Dedifferentiated amniotic fluid mesenchymal stem cell (primary cell): ENCODE measurements at regions not wholly inside any gene's neighbourhood (a gene's known extent, or its start where the extent isn't known, plus 50 kb on each side); places are given as distances from the start of the nearest gene placed in this dataset.
"Not testable (repeated sequence)": the region's sequence is repeated elsewhere in the genome, so short reads cannot be mapped to it uniquely, and the experiment has no call there.

Experiments used
- DNase-seq: peaks from one replicate; pipeline ENCODE4 v3.0.0-alpha.2; 2016; ENCODE audit errors: extremely low spot score

DNA sequence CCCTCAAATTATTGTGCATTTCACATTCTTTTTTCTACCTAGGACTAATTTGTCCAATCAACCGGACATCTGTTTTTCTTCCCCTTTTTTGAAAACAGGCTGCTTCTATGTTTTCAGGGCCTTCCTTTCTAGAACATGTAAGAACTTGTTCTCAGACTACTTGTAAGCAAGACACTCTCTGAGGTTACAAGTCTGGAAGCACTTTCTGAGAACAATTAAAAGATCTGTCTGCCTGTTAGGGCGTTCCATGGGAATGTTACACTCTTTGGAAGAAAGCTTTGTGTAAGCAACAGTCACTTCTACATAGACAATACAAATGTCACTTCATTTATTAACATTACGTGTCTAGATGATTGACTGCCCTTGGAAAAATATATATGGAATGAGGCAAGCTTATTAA is 50.9 kb upstream of the HSPB3 start:
- DNase-seq, result no peak

- no peak for DNase-seq
Measured at GRCh38 chr5:54403885-54404416, 51.5 kb upstream of the HSPB3 start.

DNA sequence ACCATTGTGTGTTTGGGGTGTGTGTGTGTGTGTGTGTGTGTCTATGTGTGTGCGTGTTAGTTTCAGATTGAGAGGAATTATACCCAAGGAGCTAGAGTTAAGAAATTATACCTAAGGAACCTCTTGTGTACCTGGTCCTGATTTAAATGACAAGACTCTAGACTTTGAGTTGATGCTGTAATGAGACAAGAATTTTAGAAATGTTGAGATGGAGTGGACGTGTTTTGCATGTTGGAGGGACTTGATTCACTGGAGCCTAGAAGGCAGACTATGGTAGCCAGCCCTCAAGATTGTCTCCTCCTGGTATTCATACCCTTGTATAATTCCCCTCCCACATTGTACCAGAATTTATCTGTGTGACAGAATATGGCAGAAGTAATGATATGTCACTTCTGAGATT is 52.4 kb upstream of the HSPB3 start:
- no peak for DNase-seq

GRCh38 chr5:54401515-54401914 is 54.0 kb upstream of the HSPB3 start:
- no peak for DNase-seq

DNA sequence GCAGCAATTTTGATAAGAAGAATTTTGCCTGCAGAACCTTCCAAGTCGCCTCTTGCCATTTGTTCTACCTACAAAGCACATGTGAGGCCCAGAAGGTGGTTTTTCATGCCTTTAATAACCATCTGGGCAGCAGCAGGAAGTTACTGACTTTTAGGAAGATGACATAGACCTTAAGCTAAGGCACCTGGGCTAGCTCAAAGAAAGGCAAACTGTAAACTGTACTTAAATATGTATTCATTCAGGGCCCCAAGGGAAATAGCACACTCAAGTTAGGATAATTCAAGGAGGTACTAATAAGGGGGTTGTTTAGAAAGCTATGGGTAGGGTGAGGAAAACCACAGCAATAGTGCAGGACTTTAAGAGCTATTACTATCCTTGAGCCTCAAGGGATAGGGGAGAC is 57.3 kb upstream of the HSPB3 start:
- no peak for DNase-seq

GRCh38 chr5:54397420-54397819 is 58.1 kb upstream of the HSPB3 start:
- DNase-seq, result no peak

DNA sequence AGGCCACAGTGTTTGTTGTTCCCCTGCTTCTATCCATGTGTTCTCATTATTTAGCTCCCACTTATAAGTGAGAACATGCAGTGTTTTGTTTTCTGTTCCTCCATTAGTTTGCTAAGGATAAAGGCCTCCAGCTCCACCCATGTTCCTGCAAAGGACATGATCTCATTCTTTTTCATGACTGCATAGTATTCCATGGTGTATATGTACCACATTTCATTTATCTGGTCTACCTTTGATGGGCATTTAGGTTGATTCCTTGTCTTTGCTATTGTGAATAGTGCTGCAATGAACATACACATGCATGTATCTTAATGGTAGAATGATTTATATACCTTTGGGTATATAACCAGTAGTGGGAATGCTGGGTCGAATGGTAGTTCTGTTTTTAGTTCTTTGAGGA is 62.5 kb upstream of the HSPB3 start:
- not testable (repeated sequence) for DNase-seq

- no peak for DNase-seq
Measured at GRCh38 chr5:54390539-54391031, 64.9 kb upstream of the HSPB3 start.

- no peak for DNase-seq
Measured at GRCh38 chr5:54390015-54390414, 65.5 kb upstream of the HSPB3 start.

DNA sequence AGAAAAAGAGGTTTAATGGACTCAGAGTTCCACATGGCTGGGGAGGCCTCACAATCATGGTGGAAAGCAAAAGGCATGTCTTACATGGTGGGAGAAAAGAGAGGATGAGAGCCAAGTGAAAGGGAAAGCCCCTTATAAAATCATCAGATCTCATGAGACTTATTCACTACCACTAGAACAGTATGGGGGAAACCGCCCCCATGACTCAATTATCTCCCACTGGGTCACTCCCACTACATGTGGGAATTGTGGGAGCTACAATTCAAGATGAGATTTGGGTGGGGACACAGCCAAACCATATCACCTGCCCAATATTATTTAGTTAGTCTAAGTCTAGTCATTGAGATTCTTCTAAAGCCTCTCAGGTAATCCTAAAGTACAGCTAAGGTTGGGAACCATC is 66.1 kb upstream of the HSPB3 start:
- not testable (repeated sequence) for DNase-seq

GRCh38 chr5:54388811-54389210 is 66.7 kb upstream of the HSPB3 start:
- no peak for DNase-seq

DNA sequence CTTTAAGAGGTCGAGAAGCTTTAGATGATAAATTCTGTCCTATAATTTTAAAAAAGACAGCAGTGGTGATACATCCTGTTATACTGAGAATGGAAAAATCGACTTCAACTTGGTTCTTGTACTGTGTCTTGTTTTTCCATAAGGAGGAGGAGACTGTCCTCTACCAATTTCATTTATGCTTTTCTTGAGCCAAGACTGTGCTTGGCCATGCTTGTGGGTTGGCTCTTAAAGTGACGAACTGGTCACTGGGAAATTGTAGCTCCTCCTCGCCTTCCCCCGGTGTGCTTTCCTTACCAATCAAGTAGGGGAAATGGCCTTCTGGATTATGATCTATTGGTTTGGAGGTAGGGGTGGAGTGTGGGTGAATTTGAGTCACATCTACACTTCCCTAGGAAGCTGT is 67.1 kb upstream of the HSPB3 start:
- no peak for DNase-seq

- DNase-seq, result peak; percentile 74
Measured at GRCh38 chr5:54387659-54388232, 67.8 kb upstream of the HSPB3 start.

DNA sequence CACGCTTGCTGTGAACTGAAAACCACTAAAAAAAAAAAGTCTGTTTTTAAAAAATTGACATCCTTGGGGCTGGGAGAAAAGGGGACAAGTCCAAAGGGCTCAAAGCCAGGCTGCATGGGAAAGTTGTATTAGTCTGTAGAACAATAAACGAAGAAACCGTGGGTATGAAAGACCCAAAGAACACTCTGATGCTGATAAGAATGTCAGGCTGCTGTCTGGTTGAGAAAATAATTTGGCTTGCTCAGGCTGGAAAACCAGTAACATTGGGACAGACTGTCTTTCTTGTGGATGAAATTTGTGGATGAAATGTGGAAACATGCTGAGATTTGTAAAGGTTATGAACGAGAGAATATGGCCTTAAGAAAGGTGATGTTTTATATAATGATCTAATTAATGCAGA is 68.5 kb upstream of the HSPB3 start:
- no peak for DNase-seq

- DNase-seq, result no peak
Measured at GRCh38 chr5:54385994-54386393, 69.5 kb upstream of the HSPB3 start.

- no peak for DNase-seq
Measured at GRCh38 chr5:54384356-54384933, 71.1 kb upstream of the HSPB3 start.

- no peak for DNase-seq
Measured at GRCh38 chr5:54383941-54384340, 71.6 kb upstream of the HSPB3 start.

DNA sequence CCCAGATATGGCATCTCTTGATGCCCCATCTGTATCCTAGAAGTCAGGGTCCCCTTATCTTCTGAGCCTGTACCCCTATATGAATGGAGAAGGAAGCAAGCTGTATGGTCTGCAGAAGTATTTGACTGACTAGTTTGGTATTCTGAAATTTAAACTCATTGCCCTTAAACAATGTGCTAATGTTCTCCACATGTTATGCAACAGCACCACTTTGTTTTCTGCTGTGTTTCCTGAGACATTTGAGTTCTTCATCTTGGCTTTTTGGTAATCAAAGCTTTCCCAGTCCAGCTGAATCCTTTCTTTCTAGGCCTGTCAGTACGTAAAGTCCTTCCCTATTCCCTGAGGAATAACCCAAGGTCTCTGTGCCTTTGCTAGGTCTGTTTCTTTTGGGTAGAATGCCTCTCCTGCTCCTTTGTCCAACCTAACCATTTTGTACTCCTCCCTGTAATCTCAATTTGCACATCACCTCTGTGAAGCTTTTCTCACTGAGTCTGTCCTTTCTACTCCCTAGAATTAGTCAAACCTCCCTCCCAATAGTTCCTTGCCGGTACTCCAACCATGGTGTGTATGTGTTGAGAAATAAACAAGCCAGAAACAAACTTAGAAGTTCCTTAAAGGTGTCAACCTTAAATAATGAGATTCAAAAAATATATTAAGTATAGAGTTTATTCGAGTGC is 72.1 kb upstream of the HSPB3 start:
- DNase-seq, result peak; percentile 37

GRCh38 chr5:54381319-54381718 is 70.9 kb upstream of the ARL15 start:
- not testable (repeated sequence) for DNase-seq

DNA sequence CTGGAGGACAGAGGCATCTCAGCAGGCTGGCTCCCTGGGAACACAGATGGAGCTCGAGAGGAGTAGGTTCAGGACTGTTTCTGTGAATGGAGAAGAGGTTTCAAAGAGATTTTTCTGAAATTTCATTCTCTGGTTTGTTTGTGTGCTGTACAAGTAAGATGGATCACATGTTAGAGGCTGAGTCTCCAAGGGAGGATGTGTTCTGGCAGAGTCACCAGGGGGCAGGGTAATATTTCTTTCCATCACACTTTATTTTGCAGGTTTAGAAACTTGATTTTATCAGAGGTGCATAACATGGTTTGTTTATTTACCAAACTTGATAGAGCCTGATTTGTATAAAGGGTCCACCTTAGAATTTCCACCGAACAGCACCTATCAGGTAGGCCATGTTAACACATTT is 69.2 kb upstream of the ARL15 start:
- DNase-seq, result no peak

DNA sequence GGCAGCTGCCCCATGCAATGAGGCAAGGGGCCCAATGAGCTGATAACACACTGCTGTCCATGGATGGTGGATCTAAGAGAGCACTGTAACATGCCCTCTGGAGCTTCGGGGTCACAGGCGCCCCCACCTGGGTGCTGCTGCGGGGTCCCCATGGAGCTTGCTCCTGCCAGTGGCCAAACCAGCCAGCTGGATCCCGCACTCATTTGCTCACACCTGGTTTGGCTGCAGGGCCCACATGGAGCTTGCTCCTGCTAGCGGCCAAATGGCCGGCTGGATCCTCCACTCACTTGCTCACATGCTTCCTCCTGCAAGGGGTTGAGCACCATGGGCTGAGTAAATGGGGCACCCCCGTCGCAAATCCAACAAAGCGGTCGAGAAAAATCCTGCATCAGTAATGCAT is 68.3 kb upstream of the ARL15 start:
- DNase-seq, result no peak

DNA sequence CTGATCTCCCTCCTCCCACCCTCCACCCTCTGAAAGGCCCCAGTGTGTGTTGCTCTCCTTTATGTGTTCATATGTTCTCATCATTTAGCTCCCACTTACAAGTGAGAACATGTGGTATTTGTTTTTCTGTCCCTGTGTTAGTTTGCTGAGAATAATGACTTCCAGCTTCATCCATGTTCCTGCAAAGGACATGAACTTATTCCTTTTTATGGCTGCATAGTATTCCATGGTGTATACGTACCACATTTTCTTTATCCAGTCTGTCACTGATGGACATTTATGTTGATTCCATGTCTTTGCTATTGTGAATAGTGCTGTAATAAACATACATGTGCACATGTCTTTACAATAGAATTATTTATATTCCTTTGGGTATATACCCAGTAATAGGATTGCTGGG is 67.0 kb upstream of the ARL15 start:
- DNase-seq, result not testable (repeated sequence)

GRCh38 chr5:54370982-54371381 is 60.6 kb upstream of the ARL15 start:
- DNase-seq, result no peak
